Nephron (organoid): ENCODE measurements at regions not wholly inside any gene's neighbourhood (a gene's known extent, or its start where the extent isn't known, plus 50 kb on each side); places are given as distances from the start of the nearest gene placed in this dataset.

Experiments used
- H3K27ac Mint-ChIP-seq, 3 experiments: 2 replicates each; pipeline ENCODE4 v1.8.0; 2020; ENCODE audit warnings: mixed read lengths in 3 of 3, mild to moderate bottlenecking in 2 of 3, moderate library complexity in 1 of 3
- H3K27me3 Mint-ChIP-seq: 2 replicates; pipeline ENCODE4 v1.8.0; 2021; ENCODE audit warnings: low read depth, mild to moderate bottlenecking, moderate library complexity, mixed read lengths
- H3K36me3 Mint-ChIP-seq: 2 replicates; pipeline ENCODE4 v1.8.0; 2020; ENCODE audit warnings: low read depth, mixed read lengths
- H3K4me1 Mint-ChIP-seq: 2 replicates; pipeline ENCODE4 v1.8.0; 2020; ENCODE audit warnings: mixed read lengths
- H3K4me3 Mint-ChIP-seq, 3 experiments: 2 replicates each; pipeline ENCODE4 v1.8.0; 2020; ENCODE audit warnings: mild to moderate bottlenecking in 3 of 3, mixed read lengths in 3 of 3, moderate library complexity in 2 of 3
- H3K9me3 Mint-ChIP-seq: 2 replicates; pipeline ENCODE4 v1.8.0; 2020; ENCODE audit warnings: mixed read lengths
- CTCF ChIP-seq, 3 experiments: fragments of 200-600 bp; sonication (generic); IDR thresholded peaks; one replicate each; pipeline ENCODE4 v1.5.0; 2021; ENCODE audit warnings: antibody characterized with exemption in 3 of 3; ENCODE audit not compliant: unreplicated experiment in 3 of 3

GRCh38 chr15:29563112-29563511, 259.2 kb downstream of the TJP1 start:
- H3K4me3 Mint-ChIP-seq, result no peak overlapping the region
- no peak for TF ChIP-seq CTCF (IDR thresholded peaks at IDR 0.05; ENCODE audit: unreplicated experiment in 3 of 3)
- no peaks in the 10 kb centered on the region for H3K4me1 Mint-ChIP-seq
- H3K36me3 Mint-ChIP-seq, result no peaks in the 10 kb centered on the region
- peaks cover 62% of the 10 kb centered on the region for H3K27me3 Mint-ChIP-seq
- H3K9me3 Mint-ChIP-seq, result peaks cover 13% of the 10 kb centered on the region
- H3K27ac Mint-ChIP-seq, result no peak overlapping the region

GRCh38 chr15:29560896-29561295, 261.4 kb downstream of the TJP1 start:
- no peak for TF ChIP-seq CTCF (IDR thresholded peaks at IDR 0.05; ENCODE audit: unreplicated experiment in 3 of 3)
- Mint-ChIP-seq H3K36me3 (no peaks in the 10 kb centered on the region), H3K27me3 (peaks cover 54% of the 10 kb centered on the region), H3K4me3 (no peak overlapping the region), H3K4me1 (no peaks in the 10 kb centered on the region), H3K27ac (no peak overlapping the region), H3K9me3 (peaks cover 13% of the 10 kb centered on the region)

DNA sequence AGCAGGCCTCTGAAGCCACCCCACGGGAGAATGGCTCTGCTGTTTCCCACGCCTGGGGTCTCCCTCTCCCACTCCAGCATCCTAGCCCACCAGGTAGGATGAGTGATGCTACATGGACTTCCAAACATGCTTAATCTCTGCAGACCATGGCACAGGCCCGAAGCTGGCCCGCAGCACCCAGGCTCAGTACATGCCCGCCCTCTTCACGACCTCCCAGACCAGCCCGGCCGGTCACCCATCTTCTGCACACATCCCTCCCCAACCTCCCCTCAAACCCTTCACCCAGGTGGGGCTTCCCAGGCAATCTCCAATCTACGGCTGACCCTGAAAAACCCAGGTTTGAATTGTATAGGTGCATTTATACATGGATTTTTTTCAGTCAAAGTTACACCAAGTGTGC, 264.0 kb downstream of the TJP1 start:
- Mint-ChIP-seq H3K4me1 (no peaks in the 10 kb centered on the region), H3K9me3 (peaks cover 8% of the 10 kb centered on the region), H3K27ac (no peak overlapping the region), H3K4me3 (no peak overlapping the region), H3K27me3 (peaks cover 42% of the 10 kb centered on the region), H3K36me3 (no peaks in the 10 kb centered on the region)
- no peak for TF ChIP-seq CTCF (IDR thresholded peaks at IDR 0.05; ENCODE audit: unreplicated experiment in 3 of 3)

GRCh38 chr15:29557171-29557570, 265.1 kb downstream of the TJP1 start:
- Mint-ChIP-seq H3K4me3 (no peak overlapping the region), H3K27ac (no peak overlapping the region), H3K9me3 (peaks cover 6% of the 10 kb centered on the region), H3K4me1 (no peaks in the 10 kb centered on the region), H3K27me3 (peaks cover 40% of the 10 kb centered on the region), H3K36me3 (no peaks in the 10 kb centered on the region)
- TF ChIP-seq CTCF (IDR thresholded peaks at IDR 0.05; ENCODE audit: unreplicated experiment in 3 of 3), result no peak

DNA sequence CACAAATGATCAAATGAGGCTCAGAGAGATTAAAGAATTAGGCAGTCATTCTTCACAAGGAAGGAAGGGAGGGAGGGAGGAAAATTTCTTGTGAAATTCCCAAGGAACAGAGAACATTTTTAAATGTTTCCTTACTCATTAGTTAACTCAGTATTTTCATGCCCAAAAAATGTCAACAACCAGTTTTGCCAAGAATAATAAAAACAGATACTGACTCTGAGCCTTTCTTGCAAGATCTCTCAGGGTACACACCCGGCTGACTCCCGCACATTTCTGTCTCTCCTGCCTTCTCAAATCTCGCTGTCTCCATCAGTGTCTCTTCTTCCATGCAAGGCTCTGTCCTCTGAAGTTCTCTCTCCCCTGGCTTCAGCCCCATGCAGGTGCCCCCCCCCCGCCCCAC, 265.9 kb downstream of the TJP1 start:
- no peak for TF ChIP-seq CTCF (IDR thresholded peaks at IDR 0.05; ENCODE audit: unreplicated experiment in 3 of 3)
- Mint-ChIP-seq H3K27ac (no peak overlapping the region), H3K9me3 (peaks cover 6% of the 10 kb centered on the region), H3K27me3 (peaks cover 42% of the 10 kb centered on the region), H3K4me3 (no peak overlapping the region), H3K36me3 (no peaks in the 10 kb centered on the region), H3K4me1 (no peaks in the 10 kb centered on the region)

DNA sequence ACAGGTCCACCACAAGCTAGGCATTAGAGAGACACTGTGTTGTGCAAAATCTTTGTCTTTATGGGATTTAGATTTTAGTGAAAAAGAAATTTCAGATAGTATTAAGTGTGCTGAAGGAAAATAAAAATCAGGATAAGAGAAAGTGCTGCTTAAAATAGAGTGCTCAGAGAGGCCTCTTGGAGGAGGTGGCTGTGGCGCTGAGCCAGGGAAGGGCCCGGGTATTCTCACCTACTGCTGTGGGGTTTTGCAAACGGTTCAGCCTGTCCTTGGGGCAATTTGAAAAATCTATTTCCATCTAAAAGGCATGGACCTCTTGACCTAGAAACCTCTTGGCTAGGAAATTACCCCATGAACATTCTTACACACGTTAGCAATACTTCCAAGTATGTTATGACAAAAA, 267.7 kb downstream of the TJP1 start:
- H3K36me3 Mint-ChIP-seq, result no peaks in the 10 kb centered on the region
- H3K4me3 Mint-ChIP-seq, result no peak overlapping the region
- H3K27me3 Mint-ChIP-seq, result peaks cover 35% of the 10 kb centered on the region
- H3K4me1 Mint-ChIP-seq, result no peaks in the 10 kb centered on the region
- no peak overlapping the region for H3K27ac Mint-ChIP-seq
- peaks cover 5% of the 10 kb centered on the region for H3K9me3 Mint-ChIP-seq
- no peak for TF ChIP-seq CTCF (IDR thresholded peaks at IDR 0.05; ENCODE audit: unreplicated experiment in 3 of 3)
